SHP77 (cell line): ENCODE measurements at regions not wholly inside any gene's neighbourhood (a gene's known extent, or its start where the extent isn't known, plus 50 kb on each side); places are given as distances from the start of the nearest gene placed in this dataset.

ENCODE experiments used
- DNase-seq, 2 experiments: peaks; one replicate each; lab custom pipeline; 2025; lab: John Stamatoyannopoulos, UW

- no peak for DNase-seq
Measured at GRCh38 chr2:118665784-118666529, 181.5 kb downstream of the EN1 start.

- no peak for DNase-seq
Measured at GRCh38 chr2:118661179-118661578, 186.3 kb downstream of the EN1 start.

- DNase-seq, result no peak
Measured at GRCh38 chr2:118658596-118659198, 188.8 kb downstream of the EN1 start.

- DNase-seq, result no peak
Measured at GRCh38 chr2:118657466-118657865, 190.0 kb downstream of the EN1 start.

- no peak for DNase-seq
Measured at GRCh38 chr2:118654945-118655344, 192.5 kb downstream of the EN1 start.

- no peak for DNase-seq
Measured at GRCh38 chr2:118650327-118650726, 197.1 kb downstream of the EN1 start.

- DNase-seq, result no peak
Measured at GRCh38 chr2:118645876-118646275, 201.6 kb downstream of the EN1 start.

- no peak for DNase-seq
Measured at GRCh38 chr2:118644190-118644589, 203.3 kb downstream of the EN1 start.

GRCh38 chr2:118643294-118643693 lies 204.2 kb downstream of the EN1 start:
- no peak for DNase-seq

- DNase-seq, result no peak
Measured at GRCh38 chr2:118642501-118642900, 204.9 kb downstream of the EN1 start.

- no peak for DNase-seq
Measured at GRCh38 chr2:118641711-118642110, 205.7 kb downstream of the EN1 start.

GRCh38 chr2:118639371-118639770 lies 208.1 kb downstream of the EN1 start:
- no peak for DNase-seq

- DNase-seq, result no peak
Measured at GRCh38 chr2:118638453-118638852, 209.0 kb downstream of the EN1 start.

GRCh38 chr2:118635891-118636290 lies 211.6 kb downstream of the EN1 start:
- DNase-seq, result no peak

- DNase-seq, result no peak
Measured at GRCh38 chr2:118634876-118635275, 212.6 kb downstream of the EN1 start.

GRCh38 chr2:118633371-118634018 lies 214.0 kb downstream of the EN1 start:
- DNase-seq, result no peak

- no peak for DNase-seq
Measured at GRCh38 chr2:118632921-118633320, 214.5 kb downstream of the EN1 start.

GRCh38 chr2:118627156-118627555 lies 220.3 kb downstream of the EN1 start:
- DNase-seq, result no peak

- DNase-seq, result no peak
Measured at GRCh38 chr2:118622913-118623312, 224.5 kb downstream of the EN1 start.

GRCh38 chr2:118622108-118622507 lies 225.3 kb downstream of the EN1 start:
- no peak for DNase-seq

GRCh38 chr2:118618279-118618678 lies 229.2 kb downstream of the EN1 start:
- no peak for DNase-seq

- DNase-seq, result no peak
Measured at GRCh38 chr2:118616432-118616831, 231.0 kb downstream of the EN1 start.

- DNase-seq, result no peak
Measured at GRCh38 chr2:118614841-118615271, 232.6 kb downstream of the EN1 start.
